WERI-Rb-1 (cell line): ENCODE measurements at regions not wholly inside any gene's neighbourhood (a gene's known extent, or its start where the extent isn't known, plus 50 kb on each side); places are given as distances from the start of the nearest gene placed in this dataset.
A peak's percentile ranks its signal among the peaks of the same experiment; 100 is the strongest.
"Not testable (repeated sequence)": the region's sequence is repeated elsewhere in the genome, so short reads cannot be mapped to it uniquely, and the experiment has no call there.

Experiments
- DNase-seq: peaks from one replicate; pipeline ENCODE4 v3.0.0-alpha.2; 2020
- H3K27ac ChIP-seq: fragments of 250-450 bp; sonication (Bioruptor Pico); 2 replicates; pipeline ENCODE4 v1.5.1; 2020; ENCODE audit warnings: mild to moderate bottlenecking, moderate library complexity
- H3K27me3 ChIP-seq: fragments of 250-450 bp; sonication (Bioruptor Pico); 2 replicates; pipeline ENCODE4 v1.5.1; 2021; ENCODE audit warnings: mild to moderate bottlenecking, low read depth, moderate library complexity; ENCODE audit not compliant: insufficient read depth, severe bottlenecking
- H3K36me3 ChIP-seq: fragments of 250-450 bp; sonication (Bioruptor Pico); 2 replicates; pipeline ENCODE4 v1.5.1; 2020; ENCODE audit warnings: mild to moderate bottlenecking, moderate library complexity
- H3K4me3 ChIP-seq: 2 replicates; pipeline ENCODE4 v1.5.1; 2011; ENCODE audit warnings: low read depth, mild to moderate bottlenecking, control low read depth, low read length
- H3K9me3 ChIP-seq: fragments of 250-450 bp; sonication (Bioruptor Pico); 2 replicates; pipeline ENCODE4 v1.5.1; 2021; ENCODE audit warnings: mild to moderate bottlenecking, moderate library complexity; ENCODE audit not compliant: severe bottlenecking
- CTCF ChIP-seq: IDR thresholded peaks from 2 replicates; pipeline ENCODE4 v1.5.1; 2011; ENCODE audit warnings: low read depth, mild to moderate bottlenecking, control low read depth, inconsistent platforms, low read length

GRCh38 chr6:12635375-12635774, 81.2 kb upstream of the PHACTR1 start:
- Histone ChIP-seq H3K27ac (no peak overlapping the region), H3K4me3 (no peak overlapping the region), H3K27me3 (no peaks in the 10 kb centered on the region), H3K9me3 (peaks cover 6% of the 10 kb centered on the region), H3K36me3 (no peaks in the 10 kb centered on the region)
- DNase-seq = no peak
- TF ChIP-seq CTCF = no peak

- no peak for TF ChIP-seq CTCF
- DNase-seq = no peak
- H3K4me3 ChIP-seq = no peak overlapping the region
- H3K36me3 ChIP-seq = no peaks in the 10 kb centered on the region
- no peak overlapping the region for H3K27ac ChIP-seq
- no peaks in the 10 kb centered on the region for H3K27me3 ChIP-seq
- peaks cover 6% of the 10 kb centered on the region for H3K9me3 ChIP-seq
Observed at GRCh38 chr6:12635813-12636212, 80.8 kb upstream of the PHACTR1 start.

GRCh38 chr6:12636336-12636735, 80.2 kb upstream of the PHACTR1 start:
- no peak overlapping the region for H3K4me3 ChIP-seq
- H3K36me3 ChIP-seq = no peaks in the 10 kb centered on the region
- peaks cover 6% of the 10 kb centered on the region for H3K9me3 ChIP-seq
- no peak overlapping the region for H3K27ac ChIP-seq
- no peak for DNase-seq
- H3K27me3 ChIP-seq = no peaks in the 10 kb centered on the region
- peak; percentile 26; the same call in 1 of the 2 replicates for TF ChIP-seq CTCF

- H3K27ac ChIP-seq = no peak overlapping the region
- H3K9me3 ChIP-seq = peaks cover 12% of the 10 kb centered on the region
- peak; percentile 80 for DNase-seq
- no peaks in the 10 kb centered on the region for H3K27me3 ChIP-seq
- peak; percentile 99 for TF ChIP-seq CTCF
- H3K36me3 ChIP-seq = no peaks in the 10 kb centered on the region
- no peak overlapping the region for H3K4me3 ChIP-seq
Observed at GRCh38 chr6:12637960-12638641, 78.5 kb upstream of the PHACTR1 start.

GRCh38 chr6:12640438-12640837, 76.1 kb upstream of the PHACTR1 start:
- H3K36me3 ChIP-seq = no peaks in the 10 kb centered on the region
- no peak for DNase-seq
- no peak overlapping the region for H3K27ac ChIP-seq
- TF ChIP-seq CTCF = no peak
- H3K9me3 ChIP-seq = peaks cover 7% of the 10 kb centered on the region
- H3K27me3 ChIP-seq = no peaks in the 10 kb centered on the region
- H3K4me3 ChIP-seq = no peak overlapping the region

GRCh38 chr6:12641785-12642184, 74.8 kb upstream of the PHACTR1 start:
- not testable (repeated sequence) for H3K36me3 ChIP-seq, H3K27me3 ChIP-seq, H3K4me3 ChIP-seq, H3K9me3 ChIP-seq, DNase-seq, H3K27ac ChIP-seq
